Liver (tissue), 3 donors: ENCODE measurements at regions not wholly inside any gene's neighbourhood (a gene's known extent, or its start where the extent isn't known, plus 50 kb on each side); places are given as distances from the start of the nearest gene placed in this dataset.

ENCODE experiments used
- EGR1 ChIP-seq, 2 donors: IDR thresholded peaks; 2 replicates each; pipeline ENCODE4 v1.6.1; 2016 to 2018; ENCODE audit warnings: antibody characterized with exemption in 2 of 2, low read depth in 2 of 2
- FOXA1 ChIP-seq: IDR thresholded peaks from 2 replicates; pipeline ENCODE4 v1.6.1; 2016; ENCODE audit warnings: antibody characterized with exemption
- FOXA2 ChIP-seq: IDR thresholded peaks from 2 replicates; pipeline ENCODE4 v1.6.1; 2016; ENCODE audit warnings: antibody characterized with exemption
- GABPA ChIP-seq, 2 donors: IDR thresholded peaks in 1 of 2; conservative IDR thresholded peaks in 1 of 2; 2 replicates each; pipeline ENCODE4 v1.6.1; 2016; ENCODE audit warnings: antibody characterized with exemption in 2 of 2, mild to moderate bottlenecking in 1 of 2, moderate library complexity in 1 of 2
- HNF4A ChIP-seq, 2 donors: conservative IDR thresholded peaks; 2 replicates each; pipeline ENCODE4 v1.6.1; 2016; ENCODE audit warnings: antibody characterized with exemption in 2 of 2, mild to moderate bottlenecking in 2 of 2
- JUND ChIP-seq, 2 donors: IDR thresholded peaks; 2 replicates each; pipeline ENCODE4 v1.6.1; 2016; ENCODE audit warnings: antibody characterized with exemption in 2 of 2
- RAD21 ChIP-seq, 2 donors: IDR thresholded peaks; 2 replicates each; pipeline ENCODE4 v1.6.1; 2016; ENCODE audit warnings: antibody characterized with exemption in 2 of 2, mild to moderate bottlenecking in 2 of 2
- RXRA ChIP-seq, 2 donors: IDR thresholded peaks; 2 replicates each; pipeline ENCODE4 v1.6.1; 2017 to 2018; ENCODE audit warnings: antibody characterized with exemption in 2 of 2, mild to moderate bottlenecking in 1 of 2
- TAF1 ChIP-seq: conservative IDR thresholded peaks from 2 replicates; pipeline ENCODE4 v1.6.1; 2016; ENCODE audit warnings: antibody characterized with exemption, mild to moderate bottlenecking
- TF ChIP-seq, protein P1 (sequence below): fragments of 150-350 bp; IDR thresholded peaks from 2 replicates; pipeline ENCODE4 v1.5.1; 2017; ENCODE audit warnings: improper control_type of control experiment, low read depth, low read length; ENCODE audit not compliant: missing input control
- TF ChIP-seq, protein P2 (sequence below): IDR thresholded peaks from 2 replicates; pipeline ENCODE4 v1.6.1; 2016; ENCODE audit warnings: antibody characterized with exemption, mild to moderate bottlenecking
- TF ChIP-seq, protein P3 (sequence below): IDR thresholded peaks from 2 replicates; pipeline ENCODE4 v1.6.1; 2016; ENCODE audit warnings: antibody characterized with exemption
- TF ChIP-seq, protein P4 (sequence below): IDR thresholded peaks from 2 replicates; pipeline ENCODE4 v1.6.1; 2016; ENCODE audit warnings: antibody characterized with exemption
- TF ChIP-seq, protein P5 (sequence below): IDR thresholded peaks from 2 replicates; pipeline ENCODE4 v1.6.1; 2016; ENCODE audit warnings: antibody characterized with exemption
- donor health status: healthy.
- donor health status: healthy.

DNA sequence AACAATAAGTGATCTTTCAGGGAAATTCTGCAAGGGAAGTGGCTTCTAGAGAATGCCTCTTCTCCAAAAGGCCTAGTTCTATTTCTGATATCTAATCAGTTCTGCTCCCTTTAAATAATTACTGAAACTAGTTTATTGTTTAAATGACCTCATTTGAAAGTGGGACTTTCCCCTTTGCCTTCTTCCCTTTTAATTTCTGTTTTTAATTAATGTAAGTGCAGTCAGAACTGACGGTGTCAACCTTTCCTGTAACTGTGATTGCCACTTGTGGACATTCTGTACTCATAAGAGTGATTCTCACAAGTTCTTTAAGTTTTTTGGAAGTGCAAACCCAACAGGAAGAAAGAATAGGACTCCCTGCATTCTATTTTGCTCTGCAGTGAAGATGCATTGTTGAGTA is 265.3 kb upstream of the PLEKHG7 start:
- TF ChIP-seq, protein P1, sequence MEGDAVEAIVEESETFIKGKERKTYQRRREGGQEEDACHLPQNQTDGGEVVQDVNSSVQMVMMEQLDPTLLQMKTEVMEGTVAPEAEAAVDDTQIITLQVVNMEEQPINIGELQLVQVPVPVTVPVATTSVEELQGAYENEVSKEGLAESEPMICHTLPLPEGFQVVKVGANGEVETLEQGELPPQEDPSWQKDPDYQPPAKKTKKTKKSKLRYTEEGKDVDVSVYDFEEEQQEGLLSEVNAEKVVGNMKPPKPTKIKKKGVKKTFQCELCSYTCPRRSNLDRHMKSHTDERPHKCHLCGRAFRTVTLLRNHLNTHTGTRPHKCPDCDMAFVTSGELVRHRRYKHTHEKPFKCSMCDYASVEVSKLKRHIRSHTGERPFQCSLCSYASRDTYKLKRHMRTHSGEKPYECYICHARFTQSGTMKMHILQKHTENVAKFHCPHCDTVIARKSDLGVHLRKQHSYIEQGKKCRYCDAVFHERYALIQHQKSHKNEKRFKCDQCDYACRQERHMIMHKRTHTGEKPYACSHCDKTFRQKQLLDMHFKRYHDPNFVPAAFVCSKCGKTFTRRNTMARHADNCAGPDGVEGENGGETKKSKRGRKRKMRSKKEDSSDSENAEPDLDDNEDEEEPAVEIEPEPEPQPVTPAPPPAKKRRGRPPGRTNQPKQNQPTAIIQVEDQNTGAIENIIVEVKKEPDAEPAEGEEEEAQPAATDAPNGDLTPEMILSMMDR, result no peak
- TF ChIP-seq TAF1 (no peak), JUND (IDR thresholded peaks at IDR 0.05) (no peak), FOXA2 (no peak), FOXA1 (no peak), HNF4A (conservative IDR thresholded peaks at IDR 0.05) (no peak), GABPA (IDR thresholded peaks at IDR 0.05 in 1 of 2, conservative IDR thresholded peaks at IDR 0.05 in 1 of 2) (no peak), RAD21 (IDR thresholded peaks at IDR 0.05) (no peak), RXRA (IDR thresholded peaks at IDR 0.05) (no peak), EGR1 (IDR thresholded peaks at IDR 0.05; ENCODE audit: low read depth in 2 of 2) (no peak)
- TF ChIP-seq, protein P2, sequence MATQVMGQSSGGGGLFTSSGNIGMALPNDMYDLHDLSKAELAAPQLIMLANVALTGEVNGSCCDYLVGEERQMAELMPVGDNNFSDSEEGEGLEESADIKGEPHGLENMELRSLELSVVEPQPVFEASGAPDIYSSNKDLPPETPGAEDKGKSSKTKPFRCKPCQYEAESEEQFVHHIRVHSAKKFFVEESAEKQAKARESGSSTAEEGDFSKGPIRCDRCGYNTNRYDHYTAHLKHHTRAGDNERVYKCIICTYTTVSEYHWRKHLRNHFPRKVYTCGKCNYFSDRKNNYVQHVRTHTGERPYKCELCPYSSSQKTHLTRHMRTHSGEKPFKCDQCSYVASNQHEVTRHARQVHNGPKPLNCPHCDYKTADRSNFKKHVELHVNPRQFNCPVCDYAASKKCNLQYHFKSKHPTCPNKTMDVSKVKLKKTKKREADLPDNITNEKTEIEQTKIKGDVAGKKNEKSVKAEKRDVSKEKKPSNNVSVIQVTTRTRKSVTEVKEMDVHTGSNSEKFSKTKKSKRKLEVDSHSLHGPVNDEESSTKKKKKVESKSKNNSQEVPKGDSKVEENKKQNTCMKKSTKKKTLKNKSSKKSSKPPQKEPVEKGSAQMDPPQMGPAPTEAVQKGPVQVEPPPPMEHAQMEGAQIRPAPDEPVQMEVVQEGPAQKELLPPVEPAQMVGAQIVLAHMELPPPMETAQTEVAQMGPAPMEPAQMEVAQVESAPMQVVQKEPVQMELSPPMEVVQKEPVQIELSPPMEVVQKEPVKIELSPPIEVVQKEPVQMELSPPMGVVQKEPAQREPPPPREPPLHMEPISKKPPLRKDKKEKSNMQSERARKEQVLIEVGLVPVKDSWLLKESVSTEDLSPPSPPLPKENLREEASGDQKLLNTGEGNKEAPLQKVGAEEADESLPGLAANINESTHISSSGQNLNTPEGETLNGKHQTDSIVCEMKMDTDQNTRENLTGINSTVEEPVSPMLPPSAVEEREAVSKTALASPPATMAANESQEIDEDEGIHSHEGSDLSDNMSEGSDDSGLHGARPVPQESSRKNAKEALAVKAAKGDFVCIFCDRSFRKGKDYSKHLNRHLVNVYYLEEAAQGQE, result no peak
- TF ChIP-seq, protein P3, sequence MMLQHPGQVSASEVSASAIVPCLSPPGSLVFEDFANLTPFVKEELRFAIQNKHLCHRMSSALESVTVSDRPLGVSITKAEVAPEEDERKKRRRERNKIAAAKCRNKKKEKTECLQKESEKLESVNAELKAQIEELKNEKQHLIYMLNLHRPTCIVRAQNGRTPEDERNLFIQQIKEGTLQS, result no peak
- TF ChIP-seq, protein P4, sequence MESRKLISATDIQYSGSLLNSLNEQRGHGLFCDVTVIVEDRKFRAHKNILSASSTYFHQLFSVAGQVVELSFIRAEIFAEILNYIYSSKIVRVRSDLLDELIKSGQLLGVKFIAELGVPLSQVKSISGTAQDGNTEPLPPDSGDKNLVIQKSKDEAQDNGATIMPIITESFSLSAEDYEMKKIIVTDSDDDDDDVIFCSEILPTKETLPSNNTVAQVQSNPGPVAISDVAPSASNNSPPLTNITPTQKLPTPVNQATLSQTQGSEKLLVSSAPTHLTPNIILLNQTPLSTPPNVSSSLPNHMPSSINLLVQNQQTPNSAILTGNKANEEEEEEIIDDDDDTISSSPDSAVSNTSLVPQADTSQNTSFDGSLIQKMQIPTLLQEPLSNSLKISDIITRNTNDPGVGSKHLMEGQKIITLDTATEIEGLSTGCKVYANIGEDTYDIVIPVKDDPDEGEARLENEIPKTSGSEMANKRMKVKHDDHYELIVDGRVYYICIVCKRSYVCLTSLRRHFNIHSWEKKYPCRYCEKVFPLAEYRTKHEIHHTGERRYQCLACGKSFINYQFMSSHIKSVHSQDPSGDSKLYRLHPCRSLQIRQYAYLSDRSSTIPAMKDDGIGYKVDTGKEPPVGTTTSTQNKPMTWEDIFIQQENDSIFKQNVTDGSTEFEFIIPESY, result no peak
- TF ChIP-seq, protein P5, sequence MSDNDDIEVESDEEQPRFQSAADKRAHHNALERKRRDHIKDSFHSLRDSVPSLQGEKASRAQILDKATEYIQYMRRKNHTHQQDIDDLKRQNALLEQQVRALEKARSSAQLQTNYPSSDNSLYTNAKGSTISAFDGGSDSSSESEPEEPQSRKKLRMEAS, result no peak
